SK-N-SH (cell line): ENCODE measurements at regions not wholly inside any gene's neighbourhood (a gene's known extent, or its start where the extent isn't known, plus 50 kb on each side); places are given as distances from the start of the nearest gene placed in this dataset.

Experiments
- CHD2 ChIP-seq: fragments of 150-350 bp; IDR thresholded peaks from 2 replicates; pipeline ENCODE4 v1.6.1; 2018; ENCODE audit warnings: low read length; ENCODE audit not compliant: partially characterized antibody
- CTCF ChIP-seq: fragments of 200-600 bp; sonication (generic); IDR thresholded peaks from 2 replicates; pipeline ENCODE4 v1.6.1; 2017; ENCODE audit warnings: antibody characterized with exemption, mild to moderate bottlenecking, moderate library complexity
- FOXM1 ChIP-seq: IDR thresholded peaks from 2 replicates; pipeline ENCODE4 v1.4.0; 2012; ENCODE audit warnings: low read depth, mild to moderate bottlenecking
- MXI1 ChIP-seq: IDR thresholded peaks from 2 replicates; pipeline ENCODE4 v1.6.1; 2012; ENCODE audit warnings: mild to moderate bottlenecking, low read depth, low read length, improper control_type of control experiment
- NRF1 ChIP-seq: IDR thresholded peaks from 2 replicates; pipeline ENCODE4 v1.6.1; 2012; ENCODE audit warnings: low read depth, mild to moderate bottlenecking, low read length
- PBX3 ChIP-seq: IDR thresholded peaks from 2 replicates; pipeline ENCODE4; 2012
- POLR2AphosphoS5 ChIP-seq: IDR thresholded peaks from 2 replicates; pipeline ENCODE4 v1.6.1; 2012; ENCODE audit warnings: low read depth, low read length
- REST ChIP-seq: IDR thresholded peaks from 2 replicates; pipeline ENCODE4 v1.6.1; 2012; ENCODE audit warnings: mild to moderate bottlenecking, low read depth, low read length, moderate library complexity
- RFX5 ChIP-seq: IDR thresholded peaks from 2 replicates; pipeline ENCODE4 v1.6.1; 2012; ENCODE audit warnings: mild to moderate bottlenecking, improper control_type of control experiment, low read length
- RXRA ChIP-seq: IDR thresholded peaks from 2 replicates; pipeline ENCODE4 v1.4.0; 2012; ENCODE audit warnings: low read depth, mild to moderate bottlenecking, borderline replicate concordance
- SMC3 ChIP-seq: IDR thresholded peaks from 2 replicates; pipeline ENCODE4 v1.6.1; 2012; ENCODE audit warnings: low read depth, low read length, improper control_type of control experiment
- TAF1 ChIP-seq: IDR thresholded peaks from 2 replicates; pipeline ENCODE4 v1.6.1; 2012; ENCODE audit warnings: low read depth, mild to moderate bottlenecking, low read length, moderate library complexity, borderline replicate concordance
- TCF12 ChIP-seq: IDR thresholded peaks from 2 replicates; pipeline ENCODE4 v1.4.0; 2012
- USF2 ChIP-seq: fragments of 150-350 bp; IDR thresholded peaks from 2 replicates; pipeline ENCODE4 v1.6.1; 2017; ENCODE audit warnings: antibody characterized with exemption, low read length, low read depth, borderline replicate concordance

GRCh38 chr20:48202334-48203113 lies 417.2 kb upstream of the SULF2 start:
- TF ChIP-seq SMC3 (no peak), CTCF (no peak), CHD2 (no peak), USF2 (no peak), POLR2AphosphoS5 (no peak), REST (no peak), NRF1 (no peak), MXI1 (no peak), FOXM1 (no peak), RXRA (no peak), TCF12 (no peak), RFX5 (no peak), TAF1 (no peak), PBX3 (no peak)
